HUES64 (cell line): ENCODE measurements at regions not wholly inside any gene's neighbourhood (a gene's known extent, or its start where the extent isn't known, plus 50 kb on each side); places are given as distances from the start of the nearest gene placed in this dataset.

ENCODE experiments used
- H3K27ac ChIP-seq: 2 replicates; pipeline ENCODE4 v1.7.0; 2013; ENCODE audit warnings: low read depth, low read length, inconsistent platforms
- H3K27me3 ChIP-seq: 2 replicates; pipeline ENCODE4 v1.6.1; 2013; ENCODE audit warnings: mild to moderate bottlenecking, low read length; ENCODE audit not compliant: insufficient read depth
- H3K36me3 ChIP-seq: 2 replicates; pipeline ENCODE4 v1.6.1; 2013; ENCODE audit warnings: mild to moderate bottlenecking, low read length; ENCODE audit not compliant: insufficient read depth
- H3K4me1 ChIP-seq: 2 replicates; pipeline ENCODE4 v1.6.1; 2013; ENCODE audit warnings: mild to moderate bottlenecking, low read length, moderate library complexity; ENCODE audit not compliant: insufficient read depth
- H3K4me3 ChIP-seq: 2 replicates; pipeline ENCODE4 v1.5.1; 2013; ENCODE audit warnings: mild to moderate bottlenecking, low read length, moderate library complexity
- H3K9ac ChIP-seq: 2 replicates; pipeline ENCODE4 v1.6.1; 2013; ENCODE audit warnings: mild to moderate bottlenecking, low read depth, low read length
- H3K9me3 ChIP-seq: 2 replicates; pipeline ENCODE4 v1.6.1; 2013; ENCODE audit warnings: low read depth, low read length; ENCODE audit not compliant: insufficient read depth
- WGBS: fragments of 150-250, 120-280 bp; methylation state at CpG from one replicate; pipeline ENCODE4 v1.1.7; 2013; ENCODE audit warnings: missing lambda C conversion rate; 5-methylcytosine and 5-hydroxymethylcytosine counted together

DNA sequence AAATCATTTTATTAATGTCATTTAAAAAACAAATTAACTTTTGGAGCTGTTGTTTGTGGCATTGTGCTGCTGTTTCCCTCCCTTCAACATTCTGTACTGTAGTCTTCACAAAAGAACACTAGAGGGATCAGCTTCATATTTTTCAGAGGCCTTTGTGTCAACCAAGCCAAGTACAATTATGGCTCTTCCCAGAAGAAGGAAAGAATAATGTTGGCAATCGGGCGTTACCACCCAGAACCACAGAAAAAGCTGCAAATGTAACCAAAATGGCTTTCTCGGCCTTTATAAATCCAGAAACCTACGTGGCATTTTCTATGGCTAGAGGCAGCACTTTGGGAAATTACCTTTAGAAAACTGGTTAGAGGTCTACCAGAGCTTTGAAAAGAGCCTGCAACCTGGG, 98.8 kb upstream of the COL1A2 start:
- Histone ChIP-seq H3K27me3 (no peaks in the 10 kb centered on the region), H3K9me3 (no peaks in the 10 kb centered on the region), H3K36me3 (no peaks in the 10 kb centered on the region), H3K27ac (no peak overlapping the region), H3K4me1 (peaks cover 8% of the 10 kb centered on the region), H3K9ac (no peak overlapping the region), H3K4me3 (no peak overlapping the region)
- 90% methylated on average over 4 of the region's 4 CpGs for WGBS

DNA sequence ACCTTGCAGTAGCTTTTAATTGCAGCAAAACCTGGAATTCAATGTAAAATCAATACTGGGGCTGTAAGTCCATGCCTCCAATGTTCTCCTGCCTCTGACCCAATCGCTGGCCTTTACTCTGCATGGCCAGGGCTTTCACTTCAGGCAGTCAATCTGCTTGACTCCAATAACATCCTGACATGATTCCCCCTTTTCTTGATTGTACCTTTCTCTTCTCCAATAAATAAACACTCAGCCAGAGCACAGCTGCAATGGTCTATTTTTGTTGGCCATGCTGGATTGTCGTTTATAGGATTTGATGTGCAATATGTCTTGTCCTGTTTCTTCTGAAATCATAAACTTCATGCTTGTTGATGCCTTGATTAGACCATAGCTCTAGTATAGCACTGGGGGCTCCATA, 97.8 kb upstream of the COL1A2 start:
- Histone ChIP-seq H3K4me1 (peaks cover 17% of the 10 kb centered on the region), H3K9ac (no peak overlapping the region), H3K27ac (no peak overlapping the region), H3K27me3 (no peaks in the 10 kb centered on the region), H3K36me3 (no peaks in the 10 kb centered on the region), H3K9me3 (no peaks in the 10 kb centered on the region), H3K4me3 (no peak overlapping the region)
- WGBS = 89% methylated on average over 2 of the region's 2 CpGs

DNA sequence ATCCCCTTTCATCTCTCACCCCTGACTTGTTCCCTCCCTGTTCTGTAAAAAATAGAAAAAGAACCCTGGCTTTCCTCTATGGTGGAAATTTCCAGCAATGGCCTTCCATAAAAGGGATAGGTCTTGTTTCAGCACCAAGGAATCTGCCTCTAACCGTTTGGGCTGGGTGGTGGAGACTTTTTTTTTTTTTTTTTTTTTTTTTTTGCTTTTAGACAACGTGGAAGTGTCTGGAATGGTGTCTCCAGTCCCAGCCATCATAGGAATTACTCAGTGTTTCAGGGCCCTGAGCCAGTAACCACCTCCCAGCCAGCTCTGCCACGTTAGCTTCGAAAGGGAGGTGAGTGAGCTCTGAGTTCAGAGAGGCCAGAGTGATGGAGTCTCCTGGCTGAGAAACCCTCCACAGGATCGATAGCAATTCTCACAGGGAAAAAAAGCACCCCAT, 97.3 kb upstream of the COL1A2 start:
- no peak overlapping the region for H3K9ac ChIP-seq
- WGBS = 88% methylated on average over 4 of the region's 5 CpGs
- H3K27ac ChIP-seq = no peak overlapping the region
- no peaks in the 10 kb centered on the region for H3K36me3 ChIP-seq
- H3K4me3 ChIP-seq = no peak overlapping the region
- no peaks in the 10 kb centered on the region for H3K27me3 ChIP-seq
- peaks cover 23% of the 10 kb centered on the region for H3K4me1 ChIP-seq
- H3K9me3 ChIP-seq = no peaks in the 10 kb centered on the region

DNA sequence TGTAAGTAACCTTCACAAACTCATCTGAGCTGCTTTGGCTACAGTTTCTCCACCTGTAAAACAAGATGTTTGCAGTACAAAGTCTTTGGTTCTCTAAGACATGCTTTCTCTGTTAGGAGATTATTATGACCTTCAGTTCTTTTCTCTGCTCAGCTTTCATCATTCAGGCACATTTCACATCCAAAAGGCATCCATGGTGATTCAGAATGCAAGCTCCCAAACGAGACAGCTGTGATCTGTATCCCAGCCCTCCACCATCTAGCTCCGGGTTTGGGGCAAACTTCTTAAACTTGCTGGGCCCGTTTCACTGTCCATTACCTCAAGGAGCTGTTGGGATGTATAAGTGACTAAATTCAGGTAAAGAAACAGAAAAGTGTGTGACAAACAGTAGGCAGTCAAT, 95.8 kb upstream of the COL1A2 start:
- whole genome bisulfite sequencing = 78% methylated on average over 3 of the region's 3 CpGs
- Histone ChIP-seq H3K9me3 (no peaks in the 10 kb centered on the region), H3K9ac (no peak overlapping the region), H3K36me3 (no peaks in the 10 kb centered on the region), H3K27ac (no peak overlapping the region), H3K4me1 (peaks cover 38% of the 10 kb centered on the region), H3K27me3 (no peaks in the 10 kb centered on the region), H3K4me3 (no peak overlapping the region)

DNA sequence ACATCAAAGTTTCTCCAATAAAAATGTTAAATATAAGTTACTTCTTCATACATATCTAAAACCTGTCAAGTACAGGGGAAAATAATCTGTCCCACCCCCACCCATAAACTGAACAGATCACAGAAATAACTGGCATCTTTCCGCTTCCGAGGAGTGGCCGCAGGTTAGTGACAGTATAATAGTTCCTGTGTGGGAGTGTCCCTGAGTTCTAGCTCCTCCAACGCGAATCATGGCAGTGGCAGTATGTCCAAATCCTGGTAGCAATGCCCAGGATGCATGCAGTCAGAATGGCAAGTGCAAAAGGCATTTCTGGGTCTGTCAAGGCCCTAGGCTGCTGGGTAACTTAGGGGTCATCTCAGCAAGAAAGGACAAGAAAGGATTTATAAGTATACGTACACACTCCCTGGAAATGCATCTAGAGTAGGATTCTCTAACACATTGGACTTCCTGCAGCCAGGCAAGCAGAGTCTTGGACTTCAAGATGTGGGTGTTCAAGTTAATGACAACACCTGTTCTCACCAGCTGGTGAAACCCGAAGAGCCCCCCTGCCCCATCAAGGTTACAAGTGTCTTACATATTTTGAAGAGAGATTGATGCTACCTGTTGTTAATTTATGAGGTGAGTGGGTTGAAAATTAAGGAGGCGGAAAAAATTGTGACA, 94.4 kb upstream of the COL1A2 start:
- H3K36me3 ChIP-seq = no peaks in the 10 kb centered on the region
- H3K4me3 ChIP-seq = no peak overlapping the region
- H3K9me3 ChIP-seq = no peaks in the 10 kb centered on the region
- H3K4me1 ChIP-seq = peaks cover 40% of the 10 kb centered on the region
- H3K27me3 ChIP-seq = no peaks in the 10 kb centered on the region
- 88% methylated on average over 7 of the region's 8 CpGs for WGBS
- no peak overlapping the region for H3K27ac ChIP-seq
- no peak overlapping the region for H3K9ac ChIP-seq

DNA sequence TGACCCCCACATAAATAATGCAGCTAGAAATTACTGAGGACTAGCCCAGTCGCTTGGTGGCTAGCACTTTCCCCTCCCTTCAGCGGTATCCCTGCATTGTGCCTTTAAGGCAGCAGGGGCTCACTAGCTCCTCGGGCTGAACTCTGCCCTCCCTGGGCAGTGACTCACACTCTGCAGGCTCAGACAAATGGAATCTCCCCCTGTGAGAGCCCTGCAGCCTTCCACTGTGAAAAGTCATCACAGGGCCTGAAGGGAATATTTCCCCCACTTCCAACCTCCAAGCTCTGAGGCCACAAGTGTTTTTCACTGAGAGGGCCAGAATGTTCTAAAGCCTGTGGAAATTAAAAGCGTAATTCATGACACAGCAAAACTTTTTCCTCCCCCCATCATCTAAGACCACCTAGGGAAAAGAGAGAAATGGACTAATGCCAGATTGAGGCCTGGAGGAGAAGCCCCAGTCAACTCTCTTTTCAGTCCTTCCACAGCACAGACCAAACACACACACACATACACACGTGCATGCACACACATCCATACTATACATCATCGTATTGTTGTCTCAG, 93.6 kb upstream of the COL1A2 start:
- H3K4me3 ChIP-seq = peak overlapping the region; percentile 3; the same call in 1 of the 2 replicates
- 10% methylated on average over 5 of the region's 6 CpGs for WGBS
- H3K36me3 ChIP-seq = no peaks in the 10 kb centered on the region
- no peaks in the 10 kb centered on the region for H3K27me3 ChIP-seq
- no peaks in the 10 kb centered on the region for H3K9me3 ChIP-seq
- peaks cover 40% of the 10 kb centered on the region for H3K4me1 ChIP-seq
- H3K27ac ChIP-seq = peak overlapping the region; percentile 74
- peak overlapping the region; percentile 35; the same call in 1 of the 2 replicates for H3K9ac ChIP-seq

DNA sequence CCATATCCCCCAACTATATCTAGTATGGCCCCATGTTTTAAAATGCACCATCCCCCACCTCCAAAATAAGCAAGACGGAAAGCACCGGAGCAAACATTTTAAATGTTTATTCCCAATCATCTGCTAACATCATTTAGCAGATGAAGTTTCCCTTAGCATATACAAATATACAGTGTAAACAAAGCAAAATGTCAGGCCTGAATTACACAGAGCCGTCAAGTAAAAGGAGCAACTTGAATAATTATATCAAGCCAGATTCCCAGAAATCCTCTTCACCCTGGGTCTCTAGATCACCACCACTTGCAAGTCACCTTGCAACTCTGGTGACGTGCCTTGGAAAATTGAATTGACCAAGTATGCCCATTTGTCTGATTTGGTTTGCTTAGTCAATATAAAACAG, 91.6 kb upstream of the COL1A2 start:
- no peak overlapping the region for H3K27ac ChIP-seq
- WGBS = 83% methylated on average over 4 of the region's 4 CpGs
- no peaks in the 10 kb centered on the region for H3K36me3 ChIP-seq
- H3K9me3 ChIP-seq = no peaks in the 10 kb centered on the region
- H3K4me3 ChIP-seq = no peak overlapping the region
- peaks cover 40% of the 10 kb centered on the region for H3K4me1 ChIP-seq
- no peak overlapping the region for H3K9ac ChIP-seq
- no peaks in the 10 kb centered on the region for H3K27me3 ChIP-seq

DNA sequence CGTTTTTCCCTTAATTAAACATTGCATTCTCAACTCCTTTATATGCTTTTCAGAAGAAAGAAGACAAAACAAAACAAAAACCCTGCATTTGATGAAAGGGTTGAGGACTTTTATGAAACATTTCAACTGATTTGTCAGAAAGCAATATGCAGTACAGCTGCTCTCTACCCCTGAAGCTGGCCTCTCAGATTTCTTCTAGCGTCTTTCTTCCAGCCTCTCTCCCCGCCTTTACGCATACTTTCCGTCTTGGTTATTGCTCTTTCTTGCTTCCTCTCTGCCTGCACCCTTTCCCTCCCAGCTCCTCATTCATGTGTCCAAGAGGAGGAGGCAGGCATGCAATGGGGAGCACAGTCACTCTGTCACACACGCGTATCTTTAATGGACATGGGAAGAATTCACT, 91.0 kb upstream of the COL1A2 start:
- Histone ChIP-seq H3K4me1 (peaks cover 40% of the 10 kb centered on the region), H3K9me3 (no peaks in the 10 kb centered on the region), H3K4me3 (no peak overlapping the region), H3K36me3 (no peaks in the 10 kb centered on the region), H3K27ac (no peak overlapping the region), H3K27me3 (no peaks in the 10 kb centered on the region), H3K9ac (no peak overlapping the region)
- 38% methylated on average over 5 of the region's 7 CpGs for WGBS

DNA sequence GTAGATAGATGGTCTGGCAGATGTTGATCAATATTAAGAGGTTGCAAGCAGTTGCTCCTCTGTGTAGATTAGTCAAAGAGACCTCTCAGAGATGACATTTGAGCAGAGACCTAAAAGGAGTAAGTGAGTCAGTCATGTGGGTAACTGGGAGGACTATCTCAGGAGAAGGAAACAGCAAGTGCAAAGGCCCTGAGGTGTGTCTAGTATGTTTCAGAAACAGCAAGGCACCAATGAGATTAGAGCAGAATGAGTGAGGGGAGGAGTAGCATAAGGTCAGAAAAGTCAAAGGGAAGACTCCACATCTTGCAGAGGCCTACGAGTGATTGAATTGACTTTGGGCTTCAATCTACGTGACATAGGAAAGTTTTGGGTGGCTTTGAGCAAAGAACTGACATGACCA, 89.8 kb upstream of the COL1A2 start:
- no peak overlapping the region for H3K27ac ChIP-seq
- H3K27me3 ChIP-seq = no peaks in the 10 kb centered on the region
- WGBS = 89% methylated on average over 2 of the region's 2 CpGs

DNA sequence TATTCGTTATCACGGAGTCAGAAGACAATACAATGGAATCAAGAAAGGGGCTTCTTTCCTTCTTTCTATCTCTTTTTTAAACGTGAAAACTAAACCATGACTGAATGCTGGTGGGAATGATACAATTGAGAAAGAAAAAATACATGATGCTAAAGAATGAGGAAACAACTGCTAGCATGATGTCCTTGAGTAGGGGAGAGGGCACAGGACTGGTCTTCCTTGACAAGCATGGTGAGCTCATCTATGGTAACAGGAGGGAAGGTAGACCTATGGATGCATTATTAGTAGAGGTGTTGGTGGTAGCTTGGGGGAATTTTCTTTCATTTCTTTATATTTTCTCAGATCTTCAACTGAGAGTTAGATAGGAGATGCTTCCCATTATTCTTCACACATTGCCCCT, 88.9 kb upstream of the COL1A2 start:
- Histone ChIP-seq H3K27ac (no peak overlapping the region), H3K4me3 (no peak overlapping the region), H3K27me3 (no peaks in the 10 kb centered on the region), H3K9ac (no peak overlapping the region), H3K4me1 (peaks cover 32% of the 10 kb centered on the region), H3K9me3 (no peaks in the 10 kb centered on the region), H3K36me3 (no peaks in the 10 kb centered on the region)
- WGBS = 96% methylated on average over 3 of the region's 3 CpGs

More for the DNA sequence above, 89.8 kb upstream of the COL1A2 start:
- Histone ChIP-seq H3K4me1 (peaks cover 40% of the 10 kb centered on the region), H3K9ac (no peak overlapping the region), H3K9me3 (no peaks in the 10 kb centered on the region), H3K4me3 (no peak overlapping the region), H3K36me3 (no peaks in the 10 kb centered on the region)

DNA sequence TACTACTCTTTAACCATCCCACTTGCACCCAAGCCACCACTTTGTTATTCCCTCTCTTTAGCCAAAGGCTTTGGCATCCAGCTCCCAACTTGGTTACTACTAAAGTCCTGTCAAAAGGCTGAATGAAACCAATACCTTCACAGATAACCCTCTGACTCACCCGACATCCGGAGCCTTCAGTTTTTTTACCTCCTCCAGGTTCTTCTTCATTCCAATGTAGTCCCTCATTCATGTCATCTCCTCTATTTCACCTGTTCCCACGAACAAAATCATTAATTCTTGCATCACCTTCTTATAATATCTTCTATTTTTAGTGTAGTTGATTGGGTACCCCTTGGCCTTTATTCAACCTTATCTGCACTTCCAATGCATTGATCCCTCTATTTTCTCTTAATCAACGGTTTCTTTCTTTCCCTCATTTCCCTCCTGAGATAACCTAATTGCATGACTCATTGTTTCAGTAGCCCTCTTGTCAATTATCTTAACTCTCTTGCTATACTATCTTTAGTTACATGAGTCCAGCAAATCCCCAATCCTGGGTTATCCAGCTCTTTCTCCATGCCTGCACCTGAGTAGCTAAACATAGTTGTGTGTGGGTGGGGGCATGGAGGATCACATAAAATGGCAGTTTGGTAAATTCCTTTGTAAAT, 87.2 kb upstream of the COL1A2 start:
- no peaks in the 10 kb centered on the region for H3K9me3 ChIP-seq
- 87% methylated on average over 4 of the region's 4 CpGs for WGBS
- H3K27me3 ChIP-seq = no peaks in the 10 kb centered on the region
- no peaks in the 10 kb centered on the region for H3K36me3 ChIP-seq
- H3K9ac ChIP-seq = no peak overlapping the region
- H3K4me3 ChIP-seq = no peak overlapping the region
- peaks cover 16% of the 10 kb centered on the region for H3K4me1 ChIP-seq
- H3K27ac ChIP-seq = no peak overlapping the region
